GM12872 (cell line): ENCODE measurements at regions not wholly inside any gene's neighbourhood (a gene's known extent, or its start where the extent isn't known, plus 50 kb on each side); places are given as distances from the start of the nearest gene placed in this dataset.

Source experiments
- TF ChIP-seq, protein P1 (sequence below): IDR thresholded peaks from 3 replicates; pipeline ENCODE4 v1.5.1; 2011; ENCODE audit warnings: low read depth, mild to moderate bottlenecking, low read length, moderate library complexity; ENCODE audit not compliant: insufficient read depth

DNA sequence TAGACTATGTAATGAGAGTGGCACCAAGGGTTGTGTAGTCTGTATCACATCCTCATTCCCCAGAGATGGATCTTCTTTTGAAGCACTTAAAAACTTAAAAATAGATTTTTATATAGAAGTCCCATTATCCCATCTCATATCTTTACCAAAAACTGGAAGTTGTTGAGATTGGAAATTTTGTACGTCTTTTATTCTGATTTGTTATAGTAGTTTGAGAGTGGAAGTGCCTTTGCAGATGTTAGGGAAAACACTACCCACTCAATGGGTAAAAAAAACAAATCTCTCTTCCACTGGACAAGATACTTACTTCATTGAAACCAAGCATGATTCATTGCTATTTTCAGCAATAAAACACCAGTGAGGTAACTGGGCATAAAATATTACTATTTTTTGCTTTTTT, 184.4 kb downstream of the MACC1 start:
- TF ChIP-seq, protein P1, sequence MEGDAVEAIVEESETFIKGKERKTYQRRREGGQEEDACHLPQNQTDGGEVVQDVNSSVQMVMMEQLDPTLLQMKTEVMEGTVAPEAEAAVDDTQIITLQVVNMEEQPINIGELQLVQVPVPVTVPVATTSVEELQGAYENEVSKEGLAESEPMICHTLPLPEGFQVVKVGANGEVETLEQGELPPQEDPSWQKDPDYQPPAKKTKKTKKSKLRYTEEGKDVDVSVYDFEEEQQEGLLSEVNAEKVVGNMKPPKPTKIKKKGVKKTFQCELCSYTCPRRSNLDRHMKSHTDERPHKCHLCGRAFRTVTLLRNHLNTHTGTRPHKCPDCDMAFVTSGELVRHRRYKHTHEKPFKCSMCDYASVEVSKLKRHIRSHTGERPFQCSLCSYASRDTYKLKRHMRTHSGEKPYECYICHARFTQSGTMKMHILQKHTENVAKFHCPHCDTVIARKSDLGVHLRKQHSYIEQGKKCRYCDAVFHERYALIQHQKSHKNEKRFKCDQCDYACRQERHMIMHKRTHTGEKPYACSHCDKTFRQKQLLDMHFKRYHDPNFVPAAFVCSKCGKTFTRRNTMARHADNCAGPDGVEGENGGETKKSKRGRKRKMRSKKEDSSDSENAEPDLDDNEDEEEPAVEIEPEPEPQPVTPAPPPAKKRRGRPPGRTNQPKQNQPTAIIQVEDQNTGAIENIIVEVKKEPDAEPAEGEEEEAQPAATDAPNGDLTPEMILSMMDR: no peak

DNA sequence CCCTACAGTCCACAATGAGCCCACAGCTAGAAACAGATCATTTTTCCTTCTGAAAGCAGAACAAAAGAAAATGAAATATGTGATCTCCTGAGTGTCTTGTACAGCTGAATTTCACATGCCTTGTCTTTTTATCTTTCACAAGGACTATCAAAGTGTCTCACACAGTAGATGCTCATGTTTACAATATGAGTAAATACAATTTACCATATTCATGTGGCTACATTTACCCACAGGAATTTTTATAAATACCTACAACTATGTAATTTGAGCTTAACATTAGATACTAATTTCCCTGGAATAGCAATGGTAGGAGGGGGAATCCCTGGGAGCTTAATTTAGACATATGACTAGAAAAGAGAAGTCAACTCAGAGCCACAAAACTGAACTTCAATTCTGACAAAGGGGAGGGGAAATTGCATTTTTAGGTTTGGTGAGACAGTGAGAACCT, 186.2 kb downstream of the MACC1 start:
- TF ChIP-seq, protein P1: no peak

DNA sequence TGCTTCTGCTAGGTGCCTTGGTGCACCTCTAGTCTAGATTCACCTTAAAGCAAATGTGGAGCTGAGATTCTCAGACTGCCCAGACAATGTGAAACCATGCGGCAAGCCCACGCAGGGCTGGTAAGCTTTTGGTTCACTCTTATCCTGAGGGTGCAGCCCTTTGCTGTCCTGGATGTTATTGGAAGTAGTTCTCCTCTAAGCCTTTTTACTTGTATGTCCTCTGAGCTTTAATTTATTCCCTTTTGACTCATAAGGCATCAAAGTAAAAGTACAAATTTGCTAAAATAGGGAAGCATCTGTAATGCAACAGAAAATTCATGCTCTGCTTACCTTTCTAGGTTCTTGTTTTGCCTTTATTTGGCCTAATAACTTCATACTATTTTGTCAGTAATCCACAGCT, 186.8 kb downstream of the MACC1 start:
- TF ChIP-seq, protein P1: no peak

DNA sequence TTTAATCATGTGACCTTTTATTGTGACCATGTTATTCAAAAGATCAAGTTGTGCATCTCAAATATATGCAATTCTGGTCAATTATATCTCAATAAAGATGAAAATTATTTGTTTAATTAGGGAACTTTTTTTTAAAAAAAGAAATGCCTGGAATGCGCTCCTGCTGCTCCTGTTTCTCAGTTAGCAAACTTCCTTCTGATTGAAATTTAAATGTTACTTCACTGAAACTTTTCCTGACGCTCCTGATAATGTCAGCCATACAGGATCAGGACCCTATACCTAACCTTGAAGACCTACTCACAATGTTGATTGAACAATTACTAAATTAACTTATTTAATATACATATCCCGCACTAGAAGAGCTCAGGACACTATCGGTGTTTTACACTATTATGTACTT, 190.4 kb downstream of the MACC1 start:
- TF ChIP-seq, protein P1: no peak

DNA sequence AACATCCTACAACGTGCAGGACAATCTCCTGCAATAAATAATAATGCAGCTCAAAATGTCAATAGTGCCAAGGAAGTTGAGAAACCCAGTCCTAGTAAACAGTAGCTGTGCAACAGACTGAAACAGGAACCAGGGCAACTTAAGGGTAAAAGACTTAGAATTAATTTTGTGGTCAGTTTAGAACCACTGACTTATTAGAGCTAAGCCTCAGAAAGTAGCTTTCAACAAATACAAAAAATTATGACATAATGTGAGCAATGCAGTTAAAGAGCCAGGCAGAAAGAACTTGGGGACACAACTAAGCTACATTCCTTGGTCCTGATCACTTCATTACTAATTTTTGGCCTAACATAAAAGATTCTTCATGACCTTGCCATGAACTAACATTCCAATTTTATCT, 195.4 kb downstream of the MACC1 start:
- TF ChIP-seq, protein P1: no peak

DNA sequence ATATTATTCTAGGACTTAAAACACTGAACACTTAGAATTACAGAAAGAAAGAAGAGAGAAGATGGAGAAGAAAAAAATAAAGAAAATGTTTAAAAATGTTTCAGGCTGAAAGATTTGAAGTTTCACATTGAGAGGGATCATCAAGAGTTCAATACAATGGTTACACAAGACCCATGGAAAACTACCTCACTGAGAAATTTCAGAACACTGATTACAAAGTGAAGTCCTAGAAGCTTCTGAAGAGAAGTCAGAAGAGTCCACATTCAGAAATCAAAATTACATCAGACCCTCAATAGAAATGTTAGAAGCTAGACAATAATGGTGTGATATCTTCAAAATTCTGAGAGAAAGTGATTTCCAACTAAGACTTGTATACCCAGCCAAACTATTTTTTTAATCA, 196.1 kb downstream of the MACC1 start:
- TF ChIP-seq, protein P1: no peak

DNA sequence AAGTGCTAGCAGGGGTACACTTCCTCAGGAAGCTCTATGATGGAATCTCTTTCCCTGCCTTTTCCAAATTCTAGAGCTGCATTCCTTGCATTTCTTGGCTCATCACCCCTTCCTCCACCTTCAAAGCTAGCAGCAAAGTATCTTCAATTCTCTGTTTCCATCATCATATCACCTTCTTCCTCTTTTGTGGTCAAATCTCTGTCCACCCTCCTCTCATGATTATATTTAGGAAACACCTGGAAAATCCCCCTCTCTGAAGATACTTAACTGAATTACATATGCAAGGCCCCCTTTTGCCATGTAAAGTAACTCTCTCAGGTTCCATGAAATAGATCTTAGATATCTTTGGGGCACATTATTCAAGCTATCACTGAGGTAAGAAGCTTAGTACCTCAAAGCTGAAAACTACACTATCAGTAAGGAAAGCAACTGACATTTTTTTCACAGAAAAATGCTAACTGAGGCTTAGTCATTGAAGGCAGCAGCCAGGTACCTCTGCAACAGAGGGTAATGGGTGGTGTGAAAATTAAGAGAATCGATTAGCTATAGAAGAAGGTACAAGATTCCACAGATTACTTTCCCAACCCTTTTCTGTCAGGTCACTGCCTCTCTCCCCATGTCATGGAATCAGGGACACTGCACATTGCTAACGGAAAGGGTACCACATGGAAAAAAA, 197.3 kb downstream of the MACC1 start:
- TF ChIP-seq, protein P1: no peak
